Smooth muscle cell (in vitro differentiated cells): ENCODE measurements at regions not wholly inside any gene's neighbourhood (a gene's known extent, or its start where the extent isn't known, plus 50 kb on each side); places are given as distances from the start of the nearest gene placed in this dataset.
"Not testable (repeated sequence)": the region's sequence is repeated elsewhere in the genome, so short reads cannot be mapped to it uniquely, and the experiment has no call there.

Experiments
- DNase-seq: peaks from one replicate; lab custom pipeline; 2025; ENCODE audit not compliant: unreplicated experiment; lab: John Stamatoyannopoulos, UW
- H2AFZ ChIP-seq: fragments of 200-600 bp; sonication (generic); 2 replicates; pipeline ENCODE4 v1.6.0; 2016; ENCODE audit warnings: antibody characterized with exemption, low read depth, mild to moderate bottlenecking
- H3F3A ChIP-seq: fragments of 200-600 bp; sonication (generic); 2 replicates; pipeline ENCODE4 v1.6.0; 2017; ENCODE audit warnings: antibody characterized with exemption, low read depth
- H3K27ac ChIP-seq: fragments of 200-600 bp; sonication (generic); 2 replicates; pipeline ENCODE4 v1.5.1; 2016; ENCODE audit warnings: low read depth, mild to moderate bottlenecking
- H3K27me3 ChIP-seq: fragments of 200-600 bp; sonication (generic); 2 replicates; pipeline ENCODE4 v1.6.1; 2016; ENCODE audit warnings: low read depth, mild to moderate bottlenecking
- H3K36me3 ChIP-seq: fragments of 200-600 bp; sonication (generic); 2 replicates; pipeline ENCODE4 v1.5.1; 2016; ENCODE audit warnings: low read depth
- H3K4me1 ChIP-seq: fragments of 200-600 bp; sonication (generic); 2 replicates; pipeline ENCODE4 v1.5.1; 2016; ENCODE audit warnings: low read depth
- H3K4me2 ChIP-seq: fragments of 200-600 bp; sonication (generic); 2 replicates; pipeline ENCODE4 v1.6.0; 2016; ENCODE audit warnings: mild to moderate bottlenecking
- H3K4me3 ChIP-seq: fragments of 200-600 bp; sonication (generic); 2 replicates; pipeline ENCODE4 v1.5.1; 2016; ENCODE audit warnings: mild to moderate bottlenecking
- H3K79me2 ChIP-seq: fragments of 200-600 bp; sonication (generic); 2 replicates; pipeline ENCODE4 v1.6.0; 2016; ENCODE audit warnings: low read depth, mild to moderate bottlenecking
- H3K9ac ChIP-seq: fragments of 200-600 bp; sonication (generic); 2 replicates; pipeline ENCODE4 v1.6.0; 2016; ENCODE audit warnings: low read depth
- H3K9me3 ChIP-seq: fragments of 200-600 bp; sonication (generic); replicated peaks from 2 replicates; pipeline ENCODE4 v1.5.1; 2016; ENCODE audit warnings: low read depth
- H4K20me1 ChIP-seq: fragments of 200-600 bp; sonication (generic); 2 replicates; pipeline ENCODE4 v1.6.0; 2016; ENCODE audit warnings: low read depth
- CTCF ChIP-seq: fragments of 200-600 bp; sonication (generic); IDR thresholded peaks from 2 replicates; pipeline ENCODE4 v1.5.1; 2017; ENCODE audit warnings: borderline replicate concordance, mild to moderate bottlenecking, antibody characterized with exemption; ENCODE audit not compliant: insufficient read depth, poor library complexity, severe bottlenecking
- WGBS: methylation state at CpG from one replicate; pipeline ENCODE4 v1.1.7; 2016; ENCODE audit warnings: low lambda C conversion rate; 5-methylcytosine and 5-hydroxymethylcytosine counted together

- Histone ChIP-seq H3K4me2 (no peak overlapping the region), H3K4me3 (no peak overlapping the region), H4K20me1 (no peaks in the 10 kb centered on the region), H2AFZ (no peak overlapping the region), H3K9ac (no peak overlapping the region), H3K27me3 (no peaks in the 10 kb centered on the region), H3K36me3 (no peaks in the 10 kb centered on the region), H3K9me3 (no peaks in the 10 kb centered on the region), H3F3A (no peaks in the 10 kb centered on the region), H3K27ac (no peak overlapping the region), H3K4me1 (no peaks in the 10 kb centered on the region), H3K79me2 (no peaks in the 10 kb centered on the region)
- TF ChIP-seq CTCF = no peak
- DNase-seq = no peak
These were observed 912.5 kb upstream of the CRIM1 start for GRCh38 chr2:35443087-35443486.

GRCh38 chr2:35441575-35441974 lies 914.0 kb upstream of the CRIM1 start:
- H3K4me2 ChIP-seq, H3K27me3 ChIP-seq, H3K9ac ChIP-seq, H3K4me1 ChIP-seq, H3F3A ChIP-seq, H2AFZ ChIP-seq, H4K20me1 ChIP-seq, H3K79me2 ChIP-seq, DNase-seq, H3K4me3 ChIP-seq, H3K27ac ChIP-seq, H3K9me3 ChIP-seq, H3K36me3 ChIP-seq: not testable (repeated sequence)
- 84% methylated on average over 8 of the region's 9 CpGs for WGBS

- H3K4me3 ChIP-seq, H3K27me3 ChIP-seq, H3K4me1 ChIP-seq, H3K79me2 ChIP-seq, H3K9ac ChIP-seq, H3K27ac ChIP-seq, H3K4me2 ChIP-seq, H2AFZ ChIP-seq, H3K36me3 ChIP-seq, H4K20me1 ChIP-seq, H3F3A ChIP-seq, H3K9me3 ChIP-seq, DNase-seq: not testable (repeated sequence)
- 87% methylated on average over 17 of the region's 17 CpGs for WGBS
These were observed 915.3 kb upstream of the CRIM1 start for GRCh38 chr2:35440308-35440707.

- H3K27ac ChIP-seq, DNase-seq, H3K4me2 ChIP-seq, H3K4me1 ChIP-seq, H4K20me1 ChIP-seq, H3K36me3 ChIP-seq, H3K79me2 ChIP-seq, H3K9me3 ChIP-seq, H3K4me3 ChIP-seq, H3F3A ChIP-seq, H2AFZ ChIP-seq, H3K9ac ChIP-seq, H3K27me3 ChIP-seq: not testable (repeated sequence)
- 64% methylated on average over 5 of the region's 5 CpGs for WGBS
These were observed 918.7 kb upstream of the CRIM1 start for GRCh38 chr2:35436893-35437292.

GRCh38 chr2:35428548-35428947 lies 927.0 kb upstream of the CRIM1 start:
- Histone ChIP-seq H3K4me3 (no peak overlapping the region), H4K20me1 (no peaks in the 10 kb centered on the region), H3K9ac (no peak overlapping the region), H3K27ac (no peak overlapping the region), H3K9me3 (no peaks in the 10 kb centered on the region), H3F3A (no peaks in the 10 kb centered on the region), H3K79me2 (no peaks in the 10 kb centered on the region), H3K4me1 (no peaks in the 10 kb centered on the region), H3K4me2 (no peak overlapping the region), H3K36me3 (no peaks in the 10 kb centered on the region), H3K27me3 (no peaks in the 10 kb centered on the region), H2AFZ (no peak overlapping the region)
- 58% methylated on average over 1 of the region's 1 CpG for WGBS
- TF ChIP-seq CTCF = peak; percentile 42
- DNase-seq = no peak
